HG03066 (cell line): ENCODE measurements at regions not wholly inside any gene's neighbourhood (a gene's known extent, or its start where the extent isn't known, plus 50 kb on each side); places are given as distances from the start of the nearest gene placed in this dataset.
"Not testable (repeated sequence)": the region's sequence is repeated elsewhere in the genome, so short reads cannot be mapped to it uniquely, and the experiment has no call there.

ENCODE experiments used
- ATAC-seq: cut with Tn5 transposase; IDR thresholded peaks from one replicate; pipeline ENCODE4 v1.9.1; 2021; ENCODE audit warnings: low read depth; ENCODE audit not compliant: unreplicated experiment

DNA sequence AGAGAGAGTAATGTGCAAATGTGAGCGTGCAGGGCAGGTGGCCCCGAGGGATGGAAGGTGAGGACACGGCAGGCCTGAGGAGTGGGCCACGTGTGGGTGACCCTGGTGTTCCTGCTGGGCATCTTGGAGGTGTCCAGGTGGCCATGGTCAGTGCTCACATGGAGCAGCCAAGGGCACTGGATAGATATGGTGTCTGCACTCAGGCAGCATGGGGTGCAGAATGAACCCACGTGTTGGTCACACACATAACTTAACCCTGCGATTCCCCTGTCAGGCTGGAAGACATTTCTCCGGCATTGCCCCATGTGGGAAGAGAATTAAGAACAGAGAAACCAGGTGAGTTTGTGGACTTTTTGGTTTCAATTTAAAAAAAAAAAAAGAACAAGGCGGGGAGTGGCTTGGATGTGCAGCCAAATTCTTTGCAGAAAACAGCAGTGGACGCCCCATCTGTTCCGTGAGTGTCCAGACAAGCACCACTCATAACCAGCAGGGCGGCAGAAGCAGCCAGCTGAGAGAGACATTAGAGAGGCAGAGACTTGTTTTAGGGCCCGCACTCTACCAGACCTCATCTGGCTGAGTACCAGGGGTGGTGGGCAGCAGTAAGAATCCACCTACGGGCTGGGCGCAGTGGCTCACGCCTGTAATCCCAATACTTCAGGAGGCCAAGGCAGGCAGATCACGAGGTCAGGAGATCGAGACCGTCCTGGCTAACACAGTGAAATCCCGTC is 249.8 kb downstream of the ACKR3 start:
- ATAC-seq = no peak

DNA sequence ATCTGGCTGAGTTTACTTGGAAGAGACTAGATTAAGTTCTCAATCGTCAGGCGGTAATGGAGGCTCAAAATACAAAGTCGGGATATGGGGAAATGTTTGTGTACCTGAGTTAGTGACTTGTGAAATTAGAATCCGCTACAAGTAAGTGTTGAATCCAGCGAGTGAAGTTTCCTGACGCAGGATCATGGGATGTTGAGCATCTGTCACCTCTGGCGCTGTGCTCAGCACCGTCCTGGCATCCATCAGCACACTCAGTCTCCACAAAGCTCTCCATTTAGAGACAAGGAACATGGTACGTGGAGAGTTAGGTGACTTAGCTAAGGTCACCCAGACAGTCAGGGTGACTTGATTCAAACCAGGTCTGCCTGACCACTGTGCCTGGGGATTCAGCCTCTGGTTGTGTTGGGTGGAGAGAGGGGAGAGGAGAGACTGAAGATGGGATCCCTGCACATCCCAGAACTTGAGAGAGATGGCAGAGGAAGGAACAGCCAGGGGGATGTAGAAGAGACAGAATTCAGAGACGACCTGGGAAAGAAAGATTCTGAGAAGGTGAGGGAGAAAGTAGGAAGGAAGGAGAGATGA is 251.2 kb downstream of the ACKR3 start:
- ATAC-seq = no peak

DNA sequence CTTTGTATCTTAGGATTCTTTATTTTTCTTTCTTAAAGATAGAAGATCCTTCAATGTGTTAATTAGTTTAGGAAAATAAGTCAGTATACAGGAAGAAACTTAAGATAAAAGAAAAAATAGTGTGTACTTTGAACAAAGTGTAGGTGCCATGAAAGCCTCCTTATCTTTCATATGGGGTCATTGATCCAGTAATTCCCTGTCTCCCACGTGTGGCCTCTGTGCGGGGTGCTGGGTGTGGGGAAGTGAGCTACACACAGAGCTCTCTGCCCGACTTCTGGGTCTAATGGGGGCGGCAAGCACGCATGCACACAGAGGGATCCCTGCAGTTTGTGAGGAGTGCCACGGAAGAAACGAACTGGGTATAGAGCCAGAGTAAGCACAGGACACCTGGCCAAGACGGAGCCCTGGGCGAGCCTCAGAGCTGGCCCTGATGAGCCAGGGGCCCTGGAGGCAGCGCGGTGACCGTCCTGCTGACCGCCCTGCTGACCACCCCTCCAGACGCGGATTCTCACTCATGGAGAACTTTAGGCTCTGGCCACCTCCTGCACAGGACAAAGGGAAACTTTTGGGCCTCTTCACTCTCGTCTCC is 253.5 kb downstream of the ACKR3 start:
- no peak for ATAC-seq

DNA sequence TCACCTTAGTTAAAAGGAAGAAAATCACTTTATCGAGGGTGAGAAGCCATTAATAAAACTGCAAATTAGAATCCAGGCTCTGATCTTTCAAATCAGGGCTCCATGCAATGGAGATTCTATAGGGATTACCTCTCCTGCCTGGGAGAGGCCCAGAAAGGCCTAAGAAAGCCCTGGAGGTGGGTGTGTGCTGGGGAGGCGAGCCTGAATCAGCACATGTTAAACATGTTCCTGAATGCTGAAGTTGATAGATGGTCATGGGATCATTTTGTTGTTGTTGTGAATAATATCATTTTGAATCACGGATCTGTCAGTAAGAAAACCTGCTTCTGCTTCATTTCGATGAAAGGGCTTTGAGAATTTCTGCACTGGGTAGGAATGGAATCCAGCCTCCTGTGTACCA is 254.3 kb downstream of the ACKR3 start:
- ATAC-seq = no peak

DNA sequence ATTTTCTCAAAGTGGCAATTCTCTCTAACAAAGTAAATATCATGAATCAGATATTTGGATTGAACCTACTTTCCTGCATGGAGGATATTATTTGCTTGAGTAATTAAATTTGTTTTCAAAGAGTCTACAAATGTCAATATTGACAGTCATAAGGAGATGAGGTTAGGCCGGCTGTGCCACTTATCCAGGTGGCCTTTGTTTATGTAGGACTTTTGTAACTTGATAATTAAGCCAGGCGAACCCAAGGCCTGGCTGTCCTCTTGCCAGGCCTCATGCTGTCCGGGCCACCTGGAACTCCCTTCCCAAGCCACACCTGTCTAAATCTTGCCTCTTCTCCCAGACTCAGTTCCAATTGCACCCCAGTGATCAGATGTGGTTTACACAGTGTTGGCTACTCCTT is 255.2 kb downstream of the ACKR3 start:
- ATAC-seq = no peak

DNA sequence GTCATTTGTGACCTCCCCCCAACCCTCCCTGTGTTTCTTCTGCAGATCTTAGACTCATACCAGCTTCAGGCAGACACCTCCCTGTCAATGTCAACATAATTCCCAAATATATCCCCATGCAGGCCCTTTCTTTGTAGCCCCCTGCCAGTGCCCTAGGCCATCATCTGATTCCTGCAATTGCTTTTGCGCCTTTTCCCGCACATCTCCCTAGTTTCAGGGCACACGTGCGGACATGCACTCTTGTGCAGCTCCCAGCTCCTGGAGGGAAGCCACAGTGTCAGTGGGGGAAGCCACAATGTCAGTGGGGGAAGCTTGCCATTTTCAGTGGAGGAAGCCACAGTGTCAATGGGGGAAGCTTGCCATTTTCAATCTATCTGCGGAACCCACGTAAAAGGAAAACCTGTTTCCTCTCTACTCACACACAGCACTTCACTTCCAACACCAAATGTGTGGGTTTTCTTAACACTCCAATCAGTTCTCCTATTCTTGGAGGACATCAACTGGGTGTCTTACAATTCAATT is 256.4 kb downstream of the ACKR3 start:
- no peak for ATAC-seq

DNA sequence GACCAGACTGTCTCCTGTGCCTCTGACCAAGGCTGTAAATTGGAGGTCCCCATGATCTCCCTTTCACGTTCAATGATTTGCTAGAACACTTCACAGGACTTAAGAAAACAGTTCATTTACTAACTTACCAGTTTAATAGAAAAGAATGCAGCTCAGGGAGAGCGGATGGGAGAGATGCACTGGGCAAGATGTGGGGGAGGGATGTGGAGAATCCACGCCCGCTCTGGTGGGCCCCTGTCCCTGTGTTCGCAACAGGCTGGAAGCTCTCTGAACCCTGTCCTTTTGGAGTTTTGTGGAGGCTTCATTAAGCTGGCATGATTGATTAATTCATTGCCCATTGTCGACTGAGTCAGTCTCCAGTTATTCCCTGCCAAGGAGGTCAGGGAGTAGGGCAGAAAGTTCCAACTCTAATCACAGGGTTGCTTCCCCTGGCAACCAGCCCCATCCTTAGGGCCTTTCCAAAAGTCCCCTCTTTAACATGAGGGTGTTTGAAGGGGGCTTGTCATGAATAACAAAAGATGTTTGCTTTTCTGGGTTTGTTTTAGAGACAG is 257.1 kb downstream of the ACKR3 start:
- no peak for ATAC-seq

DNA sequence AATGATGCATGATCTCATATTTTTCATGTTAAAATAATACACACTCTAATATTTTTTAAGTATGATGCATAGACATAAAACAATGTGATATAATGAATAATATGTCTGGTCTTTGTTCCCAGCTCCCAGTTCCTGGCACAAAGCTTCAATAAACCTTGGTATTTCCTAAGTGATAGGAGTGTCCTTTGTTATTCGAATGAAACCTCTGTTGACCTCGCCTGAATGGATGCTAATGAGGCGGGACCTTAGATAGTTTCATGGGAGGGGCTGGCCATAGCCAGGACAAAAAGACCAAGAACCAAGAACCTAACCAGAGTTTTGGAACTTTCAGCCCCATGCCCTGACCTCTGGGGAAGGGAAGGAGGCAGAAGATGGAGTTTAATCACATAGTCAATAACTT is 257.7 kb upstream of the COPS8 start:
- ATAC-seq = no peak

DNA sequence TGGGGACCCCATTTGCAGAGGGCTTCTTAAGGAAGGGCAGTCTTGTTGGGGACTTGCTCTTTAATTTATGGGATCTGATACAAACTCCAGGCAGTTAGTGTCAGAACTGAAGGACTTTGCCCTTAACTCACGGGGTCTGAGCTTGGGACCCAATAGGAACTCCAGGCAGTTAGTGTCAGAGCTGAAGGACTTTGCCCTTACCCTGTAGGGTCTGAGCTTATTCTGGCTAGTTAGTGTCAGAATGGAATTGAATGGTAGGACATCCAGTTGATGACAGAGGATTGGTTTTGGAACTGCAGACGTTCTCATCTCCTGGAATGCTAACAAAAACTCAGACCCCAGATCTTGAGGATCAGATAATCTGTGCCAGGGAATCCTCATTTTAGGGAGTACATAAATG is 256.9 kb upstream of the COPS8 start:
- no peak for ATAC-seq

DNA sequence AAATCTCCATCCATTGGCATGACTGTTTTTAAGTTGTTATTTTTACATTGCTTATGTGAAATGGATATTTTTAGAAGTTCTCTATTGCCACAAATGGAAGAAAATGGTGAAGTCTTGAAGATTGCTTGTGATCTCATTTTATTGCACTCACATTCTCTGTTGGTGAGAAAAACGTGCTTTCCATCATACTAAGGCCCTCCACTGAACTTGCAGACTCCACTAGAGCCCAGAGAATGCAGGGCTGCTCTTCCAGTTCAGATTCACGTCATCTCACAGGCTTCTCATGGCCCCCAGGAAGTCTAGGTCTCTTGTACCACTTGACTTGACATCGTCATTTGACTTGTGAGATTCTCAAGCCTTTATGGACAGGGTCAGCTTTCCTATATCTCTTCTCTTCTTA is 254.8 kb upstream of the COPS8 start:
- ATAC-seq = no peak

DNA sequence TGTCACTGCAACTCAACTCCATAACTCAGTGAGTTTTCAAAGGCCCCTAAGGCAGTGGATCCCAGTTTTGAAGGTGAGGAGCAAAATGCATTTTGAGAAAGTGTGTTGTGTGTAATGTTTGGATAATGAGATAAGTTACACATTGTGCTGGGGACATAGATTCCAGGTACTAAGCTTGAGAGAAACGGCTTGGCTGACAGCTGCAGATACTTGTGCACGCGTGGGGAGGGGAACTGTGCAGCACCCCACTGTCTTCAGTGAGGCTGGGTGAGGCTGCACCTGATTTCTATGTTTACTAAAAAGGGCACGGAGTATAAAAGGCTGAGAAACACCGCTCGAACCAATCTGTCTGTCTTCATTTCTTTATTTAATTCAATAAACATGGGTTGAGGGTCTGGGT is 254.0 kb upstream of the COPS8 start:
- no peak for ATAC-seq

DNA sequence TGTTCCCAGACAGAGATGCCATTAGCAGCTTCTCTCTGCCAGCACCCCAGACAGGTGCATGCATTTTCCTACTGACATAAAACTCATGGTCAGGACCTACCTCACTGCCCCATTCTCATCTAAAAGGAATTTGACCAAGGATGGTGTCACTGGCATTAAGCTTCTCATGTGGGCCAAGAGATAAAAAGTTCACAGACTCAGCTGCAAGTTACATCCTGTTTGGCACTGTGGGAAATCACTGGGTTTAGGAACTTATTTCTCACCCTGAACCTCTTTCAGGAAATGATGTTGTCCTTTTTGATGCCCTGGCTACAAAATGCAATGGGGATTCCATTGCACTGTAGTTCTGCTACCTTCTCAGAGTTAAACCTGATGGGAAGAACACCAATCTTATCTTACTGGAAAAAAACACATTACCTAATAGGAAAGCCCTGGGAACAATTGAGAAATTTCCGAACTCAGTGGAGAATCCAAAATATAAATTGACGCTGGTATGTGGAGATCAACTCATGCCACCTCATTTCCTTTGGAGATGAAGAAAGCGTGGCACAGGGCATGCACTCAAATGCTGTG is 252.1 kb upstream of the COPS8 start:
- no peak for ATAC-seq

DNA sequence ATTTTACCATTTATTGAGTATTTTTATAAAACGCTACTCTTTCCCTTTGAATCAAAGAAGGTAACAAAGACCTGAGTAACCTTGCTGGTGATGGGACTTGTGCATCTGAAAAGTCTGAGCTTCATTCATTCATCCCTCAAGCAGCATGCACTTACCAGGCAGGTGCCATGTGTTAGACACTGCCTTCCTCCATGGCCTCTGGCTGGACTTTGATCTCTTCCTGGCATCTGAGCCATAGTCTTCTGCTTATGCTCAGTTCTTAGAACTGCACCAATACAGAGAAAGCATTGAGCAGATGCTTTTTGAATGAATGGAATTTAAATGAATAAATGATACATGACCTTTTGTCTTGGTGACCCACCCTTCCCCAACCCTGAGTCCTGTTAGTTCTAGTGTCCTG is 251.4 kb upstream of the COPS8 start:
- no peak for ATAC-seq

DNA sequence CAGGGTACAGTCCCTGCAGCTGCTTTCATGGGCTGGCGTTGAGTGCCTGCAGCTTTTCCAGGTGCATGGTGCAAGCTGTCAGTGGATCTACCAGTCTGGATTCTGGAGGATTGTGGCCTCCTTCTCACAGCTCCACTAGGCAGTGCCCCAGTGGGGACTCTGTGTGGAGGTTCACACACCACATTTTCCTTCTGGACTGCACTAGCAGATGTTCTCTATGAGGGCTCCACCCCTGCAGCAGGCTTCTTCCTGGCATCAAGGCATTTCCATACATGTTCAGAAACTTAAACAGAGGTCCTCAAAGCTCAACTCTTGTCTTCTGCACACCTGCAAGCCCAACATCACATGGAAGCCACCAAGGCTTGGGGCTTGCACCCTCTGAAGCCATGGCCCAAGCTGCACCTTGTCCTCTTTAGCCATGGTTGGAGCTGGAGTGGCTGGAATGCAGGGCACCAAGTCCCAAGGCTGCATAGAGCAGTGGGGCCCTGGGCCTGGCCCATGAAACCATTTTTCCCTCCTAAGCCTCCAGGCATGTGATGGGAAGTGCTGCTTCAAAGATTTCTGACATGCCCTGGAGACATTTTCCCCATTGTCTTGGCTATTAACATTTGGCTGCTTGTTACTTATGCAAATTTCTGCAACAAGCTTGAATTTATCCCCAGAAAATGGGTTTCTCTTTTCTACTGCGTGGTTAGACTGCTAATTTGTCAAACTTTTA is 250.2 kb upstream of the COPS8 start:
- no peak for ATAC-seq

DNA sequence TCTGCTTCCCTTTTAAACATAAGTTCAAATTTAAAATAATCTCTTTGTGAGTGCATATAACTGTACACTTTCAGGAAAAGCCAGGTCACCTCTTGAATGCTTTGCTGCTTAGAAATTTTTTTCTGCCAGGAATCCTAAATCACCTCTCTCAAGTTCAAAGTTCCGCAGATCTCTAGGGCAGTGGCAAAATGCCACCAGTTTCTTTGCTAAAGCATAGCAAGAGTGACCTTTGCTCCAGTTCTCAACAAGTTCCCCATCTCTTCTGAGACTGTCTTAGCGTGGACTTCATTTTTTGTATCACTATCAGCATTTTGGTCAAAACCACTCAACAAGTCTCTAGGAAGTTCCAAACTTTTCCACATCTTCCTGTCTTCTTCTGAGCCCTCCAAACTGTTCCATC is 249.7 kb upstream of the COPS8 start:
- not testable (repeated sequence) for ATAC-seq

DNA sequence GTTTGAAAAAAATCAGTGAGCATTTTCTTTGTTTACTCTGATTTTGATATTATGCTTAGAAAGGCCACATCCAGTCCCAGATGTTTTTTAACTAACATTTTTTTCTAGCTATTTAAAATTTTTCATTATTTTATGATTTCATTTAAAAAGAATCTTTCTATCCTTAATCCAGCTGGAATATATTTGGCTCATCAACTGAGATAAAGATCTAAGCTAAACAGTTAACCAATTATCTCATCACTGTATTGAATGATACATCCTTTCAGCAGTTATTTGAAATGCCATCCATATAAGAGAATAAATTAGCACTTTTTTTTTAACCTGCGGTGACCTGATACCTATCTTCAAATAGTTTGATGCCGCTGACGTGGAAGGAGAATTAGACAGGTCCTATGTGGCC is 245.5 kb upstream of the COPS8 start:
- ATAC-seq = no peak

DNA sequence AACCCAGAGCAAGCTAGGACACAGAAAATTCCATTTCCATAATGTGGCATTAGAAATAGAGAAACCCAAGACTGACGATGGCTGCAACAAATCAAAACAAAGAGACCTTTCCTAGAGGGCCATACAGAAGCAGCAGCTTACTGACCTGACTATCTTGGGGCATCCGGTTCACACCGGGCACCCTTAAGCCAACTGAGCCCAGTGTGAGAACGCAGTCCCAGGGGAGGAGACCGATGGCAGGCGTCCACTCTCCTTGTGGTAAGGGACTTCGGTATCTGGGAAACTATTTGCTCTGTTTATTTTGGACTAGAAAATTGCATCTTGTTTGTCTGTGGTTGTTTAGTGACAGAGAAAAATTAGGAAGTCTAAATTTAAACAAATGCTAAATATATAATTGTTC is 244.8 kb upstream of the COPS8 start:
- no peak for ATAC-seq

DNA sequence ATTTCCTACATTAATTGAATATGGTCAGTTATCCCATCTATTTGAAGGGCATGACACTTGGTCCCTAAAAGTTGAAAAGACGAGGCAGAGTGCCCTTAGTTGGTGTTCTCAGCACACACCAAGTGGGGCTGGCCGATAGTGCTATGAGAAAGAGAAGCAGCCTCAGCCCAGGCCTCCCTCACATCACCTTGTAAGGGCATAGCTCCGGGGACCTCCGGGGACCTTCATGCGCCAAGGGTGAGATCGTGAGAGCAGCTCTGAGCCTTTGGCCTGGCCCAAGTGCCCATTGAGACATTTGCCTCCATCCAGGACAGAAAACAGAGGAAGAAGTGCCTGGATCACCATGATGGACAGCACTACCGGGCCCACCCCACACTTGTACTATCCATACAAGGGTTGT is 244.3 kb upstream of the COPS8 start:
- ATAC-seq = no peak

DNA sequence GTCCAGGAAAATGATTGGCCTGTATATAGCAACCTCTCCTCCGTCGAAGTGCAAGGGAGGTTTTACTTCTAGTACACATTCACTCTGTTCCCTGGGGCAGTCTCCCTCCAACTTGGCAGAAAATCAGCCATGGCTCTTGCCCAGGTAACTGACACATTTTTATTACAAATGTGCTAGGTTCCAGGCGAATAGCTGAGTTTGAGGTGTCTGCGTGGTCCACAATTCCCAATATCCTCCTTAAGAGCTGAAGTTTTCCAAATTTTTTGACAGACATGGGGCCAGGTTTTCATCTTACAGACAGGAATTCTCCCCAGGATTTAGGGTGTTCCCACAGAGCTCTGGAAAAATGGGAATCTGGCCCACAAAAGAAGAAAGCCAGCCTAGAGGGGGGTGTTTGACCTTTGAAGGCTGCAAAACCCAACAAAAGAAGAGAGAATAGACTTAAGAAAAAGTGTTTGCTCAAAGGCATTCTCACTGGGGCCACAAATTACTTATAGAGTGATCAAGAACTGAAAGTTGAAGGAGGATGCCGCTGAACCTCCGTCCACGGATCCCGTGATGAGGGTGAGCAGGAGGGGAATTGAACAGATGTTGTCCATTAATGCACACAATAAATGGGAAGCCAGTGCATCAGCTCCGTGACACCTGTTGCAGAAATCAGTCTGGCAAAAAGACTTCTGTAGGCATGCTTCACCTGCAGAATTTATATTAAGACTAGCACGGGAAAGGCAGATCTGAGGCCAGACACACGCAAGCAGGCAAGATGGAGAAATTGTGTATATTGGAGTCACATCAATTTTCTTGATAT is 242.3 kb upstream of the COPS8 start:
- no peak for ATAC-seq

DNA sequence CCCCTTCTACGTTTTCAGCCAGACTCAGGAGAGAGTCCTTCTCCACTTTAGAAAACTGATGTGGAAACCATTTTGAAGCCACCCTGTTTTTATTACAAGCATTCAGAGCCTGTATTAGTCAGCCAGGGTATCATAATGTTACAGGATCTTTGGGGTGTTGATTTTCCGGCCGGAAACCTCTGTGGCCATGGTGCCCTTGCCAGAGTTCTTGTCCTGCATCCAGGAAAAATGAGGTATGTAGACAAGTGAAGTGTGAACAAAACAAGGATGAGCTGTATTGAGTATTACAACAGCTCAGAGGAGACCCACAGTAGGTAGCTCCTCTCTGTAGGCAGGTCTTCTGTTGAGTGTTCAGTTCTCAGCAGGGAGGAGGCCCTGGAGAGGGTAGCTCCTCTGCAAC is 241.0 kb upstream of the COPS8 start:
- ATAC-seq = no peak
